ENCODE measurements at regions not wholly inside any gene's neighbourhood (a gene's known extent, or its start where the extent isn't known, plus 50 kb on each side); places are given as distances from the start of the nearest gene placed in this dataset.

DNA sequence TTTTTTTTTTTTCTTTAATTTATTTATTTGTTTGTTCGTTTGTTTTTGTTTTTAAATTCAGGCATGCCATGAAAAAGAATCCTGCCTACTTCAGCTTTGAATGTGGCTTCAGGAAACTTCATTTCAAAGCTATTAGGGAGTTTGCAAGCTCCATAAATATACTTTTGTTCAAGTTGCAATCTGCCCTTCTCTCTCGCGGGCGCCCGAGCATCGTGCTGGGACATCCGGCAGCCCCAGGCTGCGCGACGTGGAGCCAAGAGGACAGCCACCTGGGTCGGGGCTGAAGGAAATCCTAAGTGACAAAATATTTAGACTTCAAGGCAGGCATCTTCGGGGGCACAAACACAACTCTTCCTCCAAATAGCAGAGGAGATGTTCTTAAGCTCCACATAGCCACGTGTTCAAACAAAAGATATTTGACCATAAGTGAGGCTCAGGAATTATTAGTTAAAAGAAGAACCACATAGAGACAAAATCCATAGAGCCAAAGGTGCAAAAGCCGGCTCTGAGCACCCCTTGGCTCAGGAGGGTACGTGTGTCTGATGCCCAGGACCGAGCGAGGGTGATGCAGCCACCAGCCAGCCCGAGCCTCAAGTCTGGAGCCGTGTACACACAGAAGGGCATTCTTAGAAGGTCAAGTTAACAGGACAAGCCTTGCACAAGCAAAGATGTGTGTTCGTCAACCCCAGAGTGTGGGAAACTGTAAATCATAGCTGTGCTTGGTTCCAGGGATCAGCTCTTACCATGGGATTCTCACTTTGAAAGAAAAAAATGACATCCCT lies 256.5 kb upstream of the SALL3 start:
- no peak for DNase-seq

DNA sequence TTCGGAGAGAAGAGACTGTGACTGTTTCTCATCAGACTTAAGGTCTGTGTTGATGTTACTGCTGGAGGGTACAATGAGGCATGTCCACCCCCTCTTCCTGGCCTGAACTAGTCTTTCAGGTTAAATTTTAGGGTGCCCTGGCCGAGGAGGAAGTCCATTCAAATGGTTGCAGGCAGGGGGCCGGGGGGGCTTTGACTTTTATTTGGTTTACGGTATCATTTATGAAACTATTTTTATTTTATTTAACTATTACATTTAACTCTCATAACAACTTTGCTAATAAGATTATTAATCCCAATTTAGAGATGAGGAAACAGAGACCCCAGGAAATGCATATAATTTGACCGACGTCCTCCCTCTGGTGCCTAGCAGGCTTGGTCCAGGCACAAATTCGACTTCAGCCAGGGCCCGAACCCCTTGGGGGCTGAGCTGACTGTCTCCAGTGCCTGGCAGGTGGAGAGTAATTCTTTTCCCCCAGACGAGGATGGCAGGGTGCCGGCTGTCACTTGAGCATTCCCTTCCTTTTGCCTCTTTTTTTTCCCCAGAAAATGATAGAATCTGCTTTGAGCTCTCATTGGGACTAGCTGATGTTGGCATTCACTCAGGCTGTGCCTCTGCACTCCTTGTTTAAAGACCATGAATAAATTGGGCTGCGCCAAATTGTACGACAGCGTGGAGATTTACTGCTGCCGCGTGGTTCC lies 255.3 kb upstream of the SALL3 start:
- DNase-seq = no peak

DNA sequence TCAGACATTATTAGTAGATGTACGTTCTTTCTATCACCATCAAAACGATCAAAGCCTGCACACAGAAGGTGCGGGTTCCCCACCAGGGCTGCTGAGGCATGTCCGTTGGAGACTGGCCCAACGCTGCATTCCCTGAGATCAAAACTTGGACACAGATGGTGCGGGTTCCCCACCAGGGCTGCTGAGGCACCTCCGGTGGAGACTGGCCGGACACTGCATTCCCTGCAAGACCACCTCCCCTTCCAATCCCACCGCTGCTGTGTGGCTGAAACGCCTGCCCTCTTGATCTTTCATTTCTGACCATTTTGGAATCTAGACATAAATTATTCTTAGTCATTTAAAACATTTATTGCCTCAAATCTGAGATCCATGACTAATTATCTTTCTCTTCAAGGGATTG lies 254.2 kb upstream of the SALL3 start:
- no peak for DNase-seq

DNA sequence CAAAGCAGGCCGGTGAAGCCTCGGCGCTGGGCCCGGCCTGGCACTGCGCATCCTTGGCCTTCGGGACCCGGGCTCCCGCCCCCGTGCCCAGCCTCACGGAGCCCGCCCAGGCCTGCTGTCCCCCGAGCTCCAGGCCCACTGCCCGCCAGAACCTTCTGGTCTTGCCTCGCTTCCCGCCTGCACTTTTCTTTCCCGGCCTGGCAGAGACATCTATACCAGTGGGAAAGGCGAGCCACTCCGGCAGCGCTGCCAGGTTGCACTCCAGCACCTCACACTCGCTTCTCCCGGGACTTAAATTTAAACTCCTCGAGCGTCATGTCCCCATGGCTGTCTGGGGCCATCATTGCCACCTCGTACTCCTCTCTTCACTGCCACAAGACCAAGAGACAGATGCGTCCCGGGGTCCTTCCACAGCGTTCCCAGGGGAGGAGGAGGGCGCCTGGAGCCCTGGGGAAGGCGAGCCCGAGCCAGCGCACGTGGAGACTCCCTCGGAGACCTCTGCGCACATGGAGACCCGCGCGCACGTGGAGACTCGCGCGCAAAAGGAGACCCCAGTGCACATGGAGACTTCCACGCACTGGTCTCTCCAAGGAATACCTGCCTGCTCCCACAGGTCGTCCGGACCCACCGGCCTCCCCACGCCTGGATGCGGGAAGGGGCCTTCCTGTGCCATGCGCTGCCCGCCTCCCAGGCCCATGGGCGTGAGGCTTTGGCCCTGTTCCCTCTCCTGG lies 253.1 kb upstream of the SALL3 start:
- no peak for DNase-seq

DNA sequence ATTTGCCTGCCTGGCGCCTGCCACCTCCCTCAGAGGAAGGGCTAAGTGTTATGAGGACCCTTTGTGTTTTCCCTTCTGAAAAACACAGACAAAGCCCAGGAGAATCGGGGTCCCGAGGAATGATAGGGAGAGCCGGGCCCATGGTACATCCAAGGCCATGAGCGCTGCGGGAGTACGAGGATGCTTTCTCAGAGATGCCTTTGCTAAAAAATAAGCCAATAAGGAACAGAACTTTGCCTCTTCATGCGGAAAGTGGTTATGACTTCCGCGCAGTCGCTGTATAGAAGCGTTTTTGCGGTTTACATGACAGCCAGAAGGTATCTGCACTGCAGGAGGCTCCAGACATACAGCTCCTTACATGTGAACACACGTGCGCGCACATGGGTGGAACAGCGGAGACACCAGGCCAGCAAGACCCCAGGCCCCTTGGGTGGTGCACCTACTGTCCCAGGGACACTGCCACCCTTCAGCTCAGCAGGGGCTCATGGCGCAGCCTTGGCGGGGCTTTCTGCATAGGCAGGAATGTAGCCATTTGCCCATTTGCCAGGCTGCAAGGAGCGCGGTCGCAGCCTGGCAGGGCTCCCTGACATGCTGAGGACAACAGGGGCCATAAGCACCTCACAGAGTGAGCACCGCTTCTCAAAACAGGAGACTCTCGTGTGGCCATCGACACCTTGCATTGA lies 252.4 kb upstream of the SALL3 start:
- DNase-seq = no peak

DNA sequence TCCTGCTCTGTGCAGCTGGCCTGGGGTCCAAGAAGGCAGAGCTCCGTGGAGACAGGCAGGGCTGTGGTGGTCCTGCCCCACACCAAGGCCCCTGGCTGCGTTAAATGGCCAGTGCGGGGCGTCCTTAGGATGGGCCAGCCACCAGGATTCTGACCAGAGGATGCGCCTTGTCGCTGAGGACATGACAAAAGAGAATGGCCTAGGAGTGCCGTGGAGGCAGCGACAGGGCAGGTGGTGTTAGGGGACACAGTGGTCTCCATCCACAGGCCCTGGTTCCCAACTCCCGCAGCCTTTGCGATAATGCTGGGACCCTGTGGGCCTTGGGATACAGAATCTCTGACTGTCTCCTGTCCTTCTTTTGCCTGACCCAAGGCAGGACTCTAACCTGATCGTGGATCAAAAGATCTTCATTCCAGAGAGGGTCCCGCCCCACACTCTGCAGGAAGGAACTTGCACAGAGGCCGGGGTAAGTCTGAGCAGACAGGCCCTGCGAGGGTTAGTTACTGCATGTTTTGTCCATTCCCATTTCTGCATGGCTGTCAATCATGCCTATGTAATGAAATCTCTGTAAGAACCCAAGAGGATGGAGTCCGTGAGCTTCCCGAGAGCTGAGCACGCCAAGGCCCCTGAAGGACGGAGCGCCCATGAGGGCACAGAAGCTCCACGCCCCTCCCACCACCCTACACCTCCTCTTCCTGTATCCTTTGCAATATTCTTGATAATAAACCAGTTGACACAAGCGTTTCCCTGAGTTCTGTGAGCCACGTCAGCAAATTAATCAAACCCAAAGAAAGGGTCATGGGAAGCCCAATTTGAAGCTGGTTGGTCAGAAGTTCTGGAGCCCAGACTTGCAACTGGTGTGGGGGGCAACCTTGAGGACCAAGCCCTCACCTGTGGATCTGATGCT lies 251.5 kb upstream of the SALL3 start:
- DNase-seq = no peak

DNA sequence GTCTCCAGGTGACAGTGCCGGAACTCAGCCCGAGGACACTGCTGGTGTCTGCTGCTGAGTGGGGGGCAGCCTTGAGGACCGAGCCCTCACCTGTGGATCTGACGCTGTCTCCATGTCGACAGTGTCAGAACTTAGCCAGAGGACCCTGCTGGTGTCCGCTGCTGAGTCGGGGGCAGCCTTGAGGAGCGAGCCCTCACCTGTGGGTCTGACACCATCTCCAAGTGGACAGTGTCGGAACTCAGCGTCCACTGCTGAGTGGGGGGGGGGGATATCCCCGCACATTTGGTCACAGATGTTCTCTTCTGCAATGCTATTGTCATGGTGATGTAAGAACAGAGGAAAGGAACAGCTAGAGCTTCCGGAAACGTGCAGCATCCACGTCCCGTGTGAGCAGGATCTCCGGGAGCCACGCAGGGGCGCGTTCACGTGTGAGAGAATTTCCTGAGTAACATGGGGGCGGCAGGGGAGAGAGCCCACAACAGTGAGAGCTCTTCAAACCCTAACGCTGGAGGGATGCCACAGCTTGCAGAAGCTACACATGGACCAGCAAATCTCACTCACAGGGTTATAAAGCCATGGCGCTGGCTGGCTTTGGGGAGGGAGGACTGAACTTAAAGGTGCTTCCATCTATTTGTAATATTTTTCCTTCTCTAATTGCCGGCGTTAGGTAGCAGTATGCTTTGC lies 250.7 kb upstream of the SALL3 start:
- no peak for DNase-seq

DNA sequence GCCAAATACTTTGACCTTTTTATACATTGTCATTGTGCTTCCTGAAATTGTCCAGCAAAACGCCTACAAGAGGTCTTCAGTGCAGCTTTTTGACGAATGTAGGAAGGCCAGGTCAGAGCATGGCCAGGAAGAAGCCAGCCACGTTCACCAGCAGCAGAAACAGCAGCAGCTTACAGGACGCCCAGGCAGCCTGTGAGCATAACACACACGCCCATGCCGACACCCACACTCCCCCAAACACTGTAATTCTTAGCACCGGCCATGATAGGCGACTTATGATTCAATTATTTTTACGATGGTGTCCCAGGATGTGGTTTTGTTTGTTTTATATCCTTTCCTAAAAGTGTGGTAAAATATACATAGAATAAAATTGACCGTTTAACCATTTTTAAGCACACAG lies 249.1 kb upstream of the SALL3 start:
- DNase-seq = no peak

DNA sequence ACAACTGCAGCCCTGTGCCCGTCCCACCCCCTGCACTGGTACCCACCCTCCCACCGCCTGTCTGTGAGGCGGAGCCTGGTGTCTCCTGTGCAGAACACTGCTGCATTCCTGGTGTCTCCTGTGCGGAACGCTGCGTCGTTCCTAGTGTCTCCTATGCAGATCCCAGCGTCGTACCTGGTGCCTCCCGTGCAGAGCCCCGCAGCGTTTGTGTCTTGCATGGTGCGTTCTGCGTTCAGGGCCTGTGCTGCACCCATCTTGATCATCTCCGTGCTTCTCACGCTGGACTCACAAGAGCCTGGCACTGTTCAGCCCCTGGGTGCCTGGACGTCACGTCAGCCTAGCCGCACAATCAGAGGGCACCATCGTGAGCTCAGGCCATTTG lies 248.6 kb upstream of the SALL3 start:
- DNase-seq = no peak

DNA sequence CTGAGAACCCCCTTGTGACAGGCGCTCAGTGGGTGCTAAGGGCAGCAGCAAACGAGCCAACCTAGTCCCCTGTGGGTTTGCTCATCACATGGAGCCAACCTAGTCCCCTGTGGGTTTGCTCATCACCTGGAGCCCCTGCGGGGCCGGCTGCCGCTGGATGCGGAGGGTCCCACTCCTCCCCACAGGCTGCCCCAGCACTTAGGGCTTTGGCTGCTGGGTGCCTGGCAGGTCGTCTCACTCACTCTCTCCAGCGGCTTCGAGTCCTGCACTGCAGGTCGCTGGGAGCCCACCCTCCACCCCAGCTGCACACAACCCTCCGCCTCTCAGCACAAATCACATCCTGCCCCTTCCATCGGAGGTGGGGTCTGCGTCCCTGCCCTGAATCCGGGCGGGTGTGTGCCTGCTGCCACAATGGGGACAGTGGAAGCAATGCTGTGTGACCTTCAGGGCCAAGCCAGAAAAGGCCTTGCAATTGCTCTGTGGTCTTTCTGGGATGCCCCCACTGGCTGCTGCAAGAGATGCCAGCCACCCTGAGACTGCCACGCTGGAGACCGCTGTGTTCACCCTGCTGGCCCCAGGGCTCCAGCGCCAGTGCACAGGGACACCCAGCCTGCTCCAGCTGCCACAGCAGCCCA lies 248.1 kb upstream of the SALL3 start:
- DNase-seq = no peak

DNA sequence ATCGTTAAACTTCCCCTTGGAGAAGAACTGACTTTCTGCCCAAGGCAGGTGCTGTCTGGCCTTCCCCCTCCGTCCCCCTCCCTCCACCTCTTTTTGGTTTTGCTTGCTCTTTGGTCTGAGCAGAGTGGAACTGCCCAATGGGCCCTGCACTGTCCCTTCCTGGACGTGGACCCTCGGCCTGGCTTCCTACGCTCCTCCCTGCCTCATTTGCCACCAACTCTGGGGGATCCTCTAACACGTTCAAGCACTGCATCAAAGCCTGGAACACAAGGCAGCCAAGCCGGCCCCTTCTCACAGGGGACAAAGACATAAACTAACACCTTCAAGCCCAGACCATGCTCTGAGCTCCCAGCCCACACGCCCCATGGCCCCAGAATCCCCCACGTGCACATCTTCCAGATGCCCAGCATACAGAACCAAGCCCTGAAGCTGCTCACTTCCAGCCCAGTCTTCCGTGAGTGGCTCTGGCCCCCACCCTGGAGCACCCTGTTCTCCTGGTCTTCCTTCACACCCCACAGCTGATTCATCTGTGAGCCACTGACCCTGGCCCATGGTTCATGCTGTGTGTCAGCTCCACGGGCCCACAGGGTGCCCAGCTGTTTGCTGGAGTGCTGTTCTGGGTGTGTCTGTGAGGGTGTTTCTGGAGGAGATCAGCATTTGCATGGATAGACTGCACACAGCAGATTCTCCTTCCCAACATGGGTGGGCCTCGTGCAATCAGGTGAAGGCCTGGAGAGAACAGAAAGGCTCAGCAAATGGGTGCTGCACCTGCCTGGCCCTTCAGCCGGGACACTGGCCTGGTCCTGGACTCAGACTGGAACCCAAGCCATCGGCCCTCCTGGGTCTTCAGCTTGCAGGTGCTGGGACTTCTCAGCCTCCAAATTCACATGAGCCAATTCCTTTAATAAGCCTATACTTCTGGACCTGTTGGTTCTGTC lies 247.1 kb upstream of the SALL3 start:
- DNase-seq = no peak

DNA sequence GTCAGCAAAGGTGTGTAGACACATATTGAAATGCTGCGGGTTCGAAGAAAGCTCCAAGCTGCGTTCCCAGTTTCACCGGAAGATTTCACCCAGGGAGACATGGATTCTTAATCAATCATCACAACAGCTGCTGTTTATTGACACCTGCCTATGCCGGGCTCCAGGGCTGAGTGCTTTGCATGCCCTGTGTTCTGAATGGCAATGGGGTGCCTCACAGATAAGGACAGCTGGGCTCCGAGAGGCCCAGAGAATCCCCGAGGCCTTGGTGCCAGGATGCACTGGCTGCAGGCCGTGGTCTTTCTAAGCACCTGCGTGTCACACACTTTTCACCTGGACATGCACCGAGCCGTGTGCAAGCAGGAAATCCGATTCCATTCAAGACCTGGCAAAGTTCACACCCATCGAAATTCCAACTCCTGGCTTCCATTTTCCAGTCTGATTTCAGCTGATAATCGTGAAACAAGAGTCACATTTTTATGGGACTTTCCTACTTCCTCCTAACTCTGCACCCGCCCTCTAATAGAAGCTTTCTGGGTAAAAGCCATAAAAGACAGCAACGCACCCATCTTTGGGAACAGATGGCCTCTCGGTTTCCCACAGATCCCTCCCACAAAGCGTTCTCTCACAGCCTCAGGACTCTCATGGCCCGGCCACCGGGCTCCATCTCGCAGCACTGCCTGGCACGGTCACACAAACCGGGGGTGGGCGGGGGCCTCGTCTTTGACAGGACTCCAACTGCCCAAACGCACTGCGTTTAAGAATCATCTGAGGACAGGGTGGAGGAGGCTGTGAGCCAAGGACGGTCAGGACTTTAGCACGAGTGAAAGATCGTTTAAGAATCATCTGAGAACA lies 245.6 kb upstream of the SALL3 start:
- DNase-seq = no peak

DNA sequence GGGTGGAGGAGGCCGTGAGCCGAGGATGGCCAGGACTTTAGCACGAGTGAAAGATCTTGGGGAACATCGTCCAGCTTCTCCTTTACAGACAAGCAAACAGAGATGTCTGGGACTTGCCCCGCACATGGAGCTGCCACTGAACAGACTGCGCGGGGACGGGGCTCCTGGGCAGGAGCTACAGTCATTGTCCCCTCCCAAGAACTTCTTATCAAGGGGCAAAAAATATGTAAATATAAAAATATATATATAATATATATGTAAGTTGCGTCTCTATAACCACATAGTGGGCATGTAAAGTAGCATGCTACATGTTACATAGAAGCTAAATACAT lies 245.0 kb upstream of the SALL3 start:
- DNase-seq = no peak

DNA sequence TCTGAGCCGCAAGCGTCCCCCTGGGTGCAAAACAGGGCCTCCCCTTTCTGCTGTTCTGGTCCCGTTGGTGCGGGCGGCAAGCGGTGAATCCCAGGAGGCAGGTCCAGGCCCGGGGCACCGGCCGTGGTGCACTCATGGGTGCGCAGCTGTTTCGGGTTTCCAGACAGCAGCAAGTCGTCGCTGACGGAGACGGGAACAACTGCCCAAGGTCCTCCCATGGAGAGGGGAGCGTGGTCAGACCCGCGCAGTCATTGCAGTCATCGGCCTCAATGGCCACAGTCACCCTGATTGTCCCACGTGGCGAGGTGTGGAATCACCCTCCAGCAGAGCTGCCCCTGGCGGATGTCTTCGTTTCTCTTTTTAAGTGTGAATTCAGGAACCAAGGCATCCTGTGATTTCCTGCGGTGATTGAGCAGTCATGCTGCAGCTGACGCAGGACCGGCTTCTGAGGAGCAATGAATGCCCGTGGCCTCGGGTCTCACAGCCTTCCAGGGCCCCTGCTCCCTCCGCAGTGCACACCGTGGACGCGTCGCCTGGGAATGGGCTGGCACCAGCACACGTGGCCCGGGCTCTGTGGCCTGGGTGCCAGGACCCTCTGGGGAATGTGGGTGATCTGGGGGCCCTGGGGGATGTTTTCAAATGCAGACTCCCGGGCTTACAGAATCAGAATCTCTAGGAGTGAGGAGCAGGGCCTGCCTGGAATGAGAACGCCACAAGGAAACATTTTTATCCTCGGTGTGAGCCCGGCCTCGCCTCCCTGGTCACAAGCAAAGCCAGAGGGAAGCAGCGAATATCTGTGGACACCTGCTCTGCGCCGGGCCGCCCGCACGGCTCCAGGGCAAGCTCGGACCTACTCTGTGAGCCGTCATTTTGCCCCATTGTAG lies 244.2 kb upstream of the SALL3 start:
- DNase-seq = no peak

DNA sequence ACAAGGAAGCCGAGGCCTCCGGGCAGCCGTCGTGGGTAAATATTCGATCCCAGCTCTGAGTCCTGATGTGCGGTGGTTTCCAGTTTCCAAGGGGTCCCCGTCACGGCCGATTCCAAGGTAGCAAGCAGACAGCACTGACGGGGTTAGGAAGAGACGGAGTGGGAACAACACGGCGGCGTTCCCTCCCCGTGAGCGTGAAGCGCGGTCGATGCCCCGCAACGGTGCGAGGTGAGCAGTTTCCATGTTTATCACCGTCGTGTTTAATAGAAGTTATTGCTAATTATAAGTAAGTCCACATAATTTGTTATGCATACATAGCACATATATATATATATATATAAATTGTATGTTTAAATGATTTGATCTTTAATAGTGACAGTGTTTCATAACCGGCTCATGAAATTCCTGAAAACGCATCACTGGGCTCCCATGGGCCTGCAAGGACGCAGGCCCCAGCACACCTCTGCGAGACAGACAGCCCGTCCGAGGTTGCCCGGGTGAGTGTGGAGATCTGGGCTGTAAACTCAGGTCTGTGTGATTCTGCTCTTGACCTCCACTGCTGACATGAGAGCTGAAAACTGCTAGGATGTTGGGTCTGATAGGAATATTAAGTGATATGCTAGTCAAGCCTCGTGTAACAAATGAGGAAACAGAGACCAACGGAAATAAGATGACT lies 243.5 kb upstream of the SALL3 start:
- DNase-seq = no peak

DNA sequence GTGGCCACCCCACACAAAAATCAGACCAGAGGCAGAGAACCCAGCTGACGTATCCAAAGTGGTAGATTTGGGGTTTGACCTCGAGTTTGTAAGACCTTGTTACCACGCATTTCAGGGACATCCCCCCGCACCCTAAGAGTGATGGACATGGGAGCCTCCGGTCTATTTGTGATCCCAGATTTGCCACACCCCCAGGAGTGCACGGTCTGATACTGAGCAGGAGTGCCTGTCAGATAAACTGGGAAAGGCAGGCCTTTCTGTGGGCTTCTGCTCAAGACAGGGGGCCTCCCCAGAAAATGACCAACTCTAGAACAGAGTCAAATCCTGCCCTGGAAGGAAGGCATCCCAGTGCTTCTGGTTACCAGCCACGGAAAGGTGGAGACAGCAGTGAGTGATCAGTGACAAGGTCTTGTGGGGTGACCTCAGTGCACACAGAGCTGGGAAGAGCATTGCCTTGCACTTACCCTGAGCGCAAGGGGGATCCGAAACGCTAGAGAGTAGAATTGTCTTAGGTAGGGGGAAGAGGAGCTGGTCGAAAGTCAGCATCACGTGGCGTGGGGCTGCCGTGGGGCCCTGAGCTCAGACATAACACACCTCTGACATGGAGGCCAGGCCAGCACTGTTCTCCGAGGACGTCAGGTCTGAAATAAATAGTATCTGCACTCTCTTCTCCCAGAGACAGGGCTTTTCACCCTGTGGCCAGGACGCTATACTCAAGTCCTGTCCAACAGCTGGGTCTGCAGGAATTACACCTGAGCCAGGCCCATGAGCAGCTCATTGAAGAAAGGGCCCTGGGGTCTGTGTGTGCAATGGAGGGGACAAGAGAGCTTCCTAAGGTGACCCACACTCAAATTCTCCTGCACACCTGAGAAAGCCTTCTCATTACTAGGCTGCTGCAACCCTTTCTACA lies 242.4 kb upstream of the SALL3 start:
- DNase-seq = no peak

Measured in fibroblast of skin of right biceps (primary cell).